ENCODE measurements at regions not wholly inside any gene's neighbourhood (a gene's known extent, or its start where the extent isn't known, plus 50 kb on each side); places are given as distances from the start of the nearest gene placed in this dataset.

GRCh38 chr2:104120171-104120570, 733.7 kb upstream of the POU3F3 start:
- TF ChIP-seq, protein P1, sequence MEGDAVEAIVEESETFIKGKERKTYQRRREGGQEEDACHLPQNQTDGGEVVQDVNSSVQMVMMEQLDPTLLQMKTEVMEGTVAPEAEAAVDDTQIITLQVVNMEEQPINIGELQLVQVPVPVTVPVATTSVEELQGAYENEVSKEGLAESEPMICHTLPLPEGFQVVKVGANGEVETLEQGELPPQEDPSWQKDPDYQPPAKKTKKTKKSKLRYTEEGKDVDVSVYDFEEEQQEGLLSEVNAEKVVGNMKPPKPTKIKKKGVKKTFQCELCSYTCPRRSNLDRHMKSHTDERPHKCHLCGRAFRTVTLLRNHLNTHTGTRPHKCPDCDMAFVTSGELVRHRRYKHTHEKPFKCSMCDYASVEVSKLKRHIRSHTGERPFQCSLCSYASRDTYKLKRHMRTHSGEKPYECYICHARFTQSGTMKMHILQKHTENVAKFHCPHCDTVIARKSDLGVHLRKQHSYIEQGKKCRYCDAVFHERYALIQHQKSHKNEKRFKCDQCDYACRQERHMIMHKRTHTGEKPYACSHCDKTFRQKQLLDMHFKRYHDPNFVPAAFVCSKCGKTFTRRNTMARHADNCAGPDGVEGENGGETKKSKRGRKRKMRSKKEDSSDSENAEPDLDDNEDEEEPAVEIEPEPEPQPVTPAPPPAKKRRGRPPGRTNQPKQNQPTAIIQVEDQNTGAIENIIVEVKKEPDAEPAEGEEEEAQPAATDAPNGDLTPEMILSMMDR (IDR thresholded peaks at IDR 0.05; ENCODE audit: borderline replicate concordance, insufficient read depth, low read depth, low read length): no peak
- no peak overlapping the region for H3K4me3 ChIP-seq (ENCODE audit: low read depth, low read length)

GRCh38 chr2:104125096-104125495, 728.8 kb upstream of the POU3F3 start:
- no peak overlapping the region for H3K4me3 ChIP-seq (ENCODE audit: low read depth, low read length)
- TF ChIP-seq, protein P1 (IDR thresholded peaks at IDR 0.05; ENCODE audit: borderline replicate concordance, insufficient read depth, low read depth, low read length): no peak

- no peak overlapping the region for H3K4me3 ChIP-seq (ENCODE audit: low read depth, low read length)
- TF ChIP-seq, protein P1 (IDR thresholded peaks at IDR 0.05; ENCODE audit: borderline replicate concordance, insufficient read depth, low read depth, low read length): no peak
Observed at GRCh38 chr2:104127049-104127770, 726.7 kb upstream of the POU3F3 start.

- TF ChIP-seq, protein P1 (IDR thresholded peaks at IDR 0.05; ENCODE audit: borderline replicate concordance, insufficient read depth, low read depth, low read length): no peak
- H3K4me3 ChIP-seq (ENCODE audit: low read depth, low read length): no peak overlapping the region
Observed at GRCh38 chr2:104140361-104140760, 713.6 kb upstream of the POU3F3 start.

GRCh38 chr2:104158191-104158590, 695.7 kb upstream of the POU3F3 start:
- H3K4me3 ChIP-seq (ENCODE audit: low read depth, low read length): no peak overlapping the region
- TF ChIP-seq, protein P1 (IDR thresholded peaks at IDR 0.05; ENCODE audit: borderline replicate concordance, insufficient read depth, low read depth, low read length): no peak

DNA sequence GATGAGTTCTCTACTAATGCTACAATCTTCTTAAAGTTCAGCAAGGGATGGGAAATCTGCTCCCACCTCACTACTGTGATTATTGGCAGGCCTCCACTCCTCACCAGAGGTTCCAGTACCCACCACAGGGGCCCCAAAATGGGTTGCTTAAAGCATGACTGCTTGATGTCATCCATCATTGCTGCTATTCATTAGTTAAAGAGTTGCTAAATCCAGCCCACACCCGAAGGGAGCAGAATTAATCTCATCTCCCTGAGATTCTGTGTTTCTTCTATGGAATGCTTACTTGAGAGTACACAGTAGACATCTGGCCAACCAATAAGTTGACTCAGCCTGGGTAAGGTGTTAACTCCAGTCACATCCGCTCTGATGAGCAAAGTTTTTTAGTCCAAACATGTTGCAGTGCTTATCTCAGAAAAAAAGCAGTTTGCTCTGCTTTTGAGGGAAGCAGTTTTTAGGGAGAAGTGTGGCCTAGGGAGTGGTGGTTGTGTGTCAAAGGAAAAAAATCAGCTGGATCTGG, 690.2 kb upstream of the POU3F3 start:
- TF ChIP-seq, protein P1 (IDR thresholded peaks at IDR 0.05; ENCODE audit: borderline replicate concordance, insufficient read depth, low read depth, low read length): no peak
- no peak overlapping the region for H3K4me3 ChIP-seq (ENCODE audit: low read depth, low read length)

- TF ChIP-seq, protein P1 (IDR thresholded peaks at IDR 0.05; ENCODE audit: borderline replicate concordance, insufficient read depth, low read depth, low read length): no peak
- H3K4me3 ChIP-seq (ENCODE audit: low read depth, low read length): no peak overlapping the region
Observed at GRCh38 chr2:104164721-104165252, 689.1 kb upstream of the POU3F3 start.
